H9 (cell line): ENCODE measurements at regions not wholly inside any gene's neighbourhood (a gene's known extent, or its start where the extent isn't known, plus 50 kb on each side); places are given as distances from the start of the nearest gene placed in this dataset.

Source experiments
- DNase-seq: peaks from one replicate; pipeline ENCODE4 v3.0.0-alpha.2; 2017
- H2AFZ ChIP-seq: one replicate; pipeline ENCODE4 v1.6.1; 2013; ENCODE audit warnings: mild to moderate bottlenecking, low read length, control low read depth, moderate library complexity
- H2AK5ac ChIP-seq: 2 replicates; pipeline ENCODE4 v1.6.1; 2013; ENCODE audit warnings: low read length, control low read depth, mixed read lengths; ENCODE audit not compliant: insufficient read length
- H2BK120ac ChIP-seq: one replicate; pipeline ENCODE4 v1.6.1; 2013; ENCODE audit warnings: low read depth, mild to moderate bottlenecking, low read length, control low read depth, inconsistent platforms; ENCODE audit not compliant: poor library complexity, severe bottlenecking
- H2BK12ac ChIP-seq: 2 replicates; pipeline ENCODE4 v1.6.1; 2013; ENCODE audit warnings: low read length, control low read depth, mixed read lengths, low read depth; ENCODE audit not compliant: insufficient read length
- H2BK15ac ChIP-seq: 2 replicates; pipeline ENCODE4 v1.6.1; 2013; ENCODE audit warnings: low read depth, low read length, control low read depth
- H2BK20ac ChIP-seq: one replicate; pipeline ENCODE4 v1.6.1; 2013; ENCODE audit warnings: low read depth, mild to moderate bottlenecking, low read length, control low read depth, inconsistent platforms; ENCODE audit not compliant: poor library complexity, severe bottlenecking
- H2BK5ac ChIP-seq: 2 replicates; pipeline ENCODE4 v1.6.1; 2013; ENCODE audit warnings: low read length, control low read depth, mixed read lengths; ENCODE audit not compliant: insufficient read length
- H3K14ac ChIP-seq: 2 replicates; pipeline ENCODE4 v1.6.1; 2013; ENCODE audit warnings: low read length, control low read depth; ENCODE audit not compliant: insufficient read depth
- H3K18ac ChIP-seq: 2 replicates; pipeline ENCODE4 v1.6.1; 2013; ENCODE audit warnings: low read depth, mild to moderate bottlenecking, mixed read lengths, low read length, control low read depth; ENCODE audit not compliant: insufficient read length
- H3K23ac ChIP-seq: 2 replicates; pipeline ENCODE4 v1.6.1; 2013; ENCODE audit warnings: low read length, control low read depth, mixed read lengths, low read depth; ENCODE audit not compliant: insufficient read length
- H3K23me2 ChIP-seq: 2 replicates; pipeline ENCODE4 v1.6.1; 2013; ENCODE audit warnings: low read depth, mild to moderate bottlenecking, mixed read lengths, low read length, control low read depth; ENCODE audit not compliant: insufficient read length, poor library complexity, severe bottlenecking
- H3K27ac ChIP-seq: 2 replicates; pipeline ENCODE4 v1.5.1; 2013; ENCODE audit warnings: low read length, control low read depth, mixed read lengths, low read depth; ENCODE audit not compliant: insufficient read length
- H3K27me3 ChIP-seq: 2 replicates; pipeline ENCODE4 v1.6.1; 2013; ENCODE audit warnings: low read length, control low read depth, inconsistent platforms; ENCODE audit not compliant: insufficient read depth
- H3K4ac ChIP-seq: 2 replicates; pipeline ENCODE4 v1.6.1; 2013; ENCODE audit warnings: low read depth, mild to moderate bottlenecking, control low read depth, inconsistent platforms, low read length, moderate library complexity
- H3K4me1 ChIP-seq: 2 replicates; pipeline ENCODE4 v1.6.1; 2013; ENCODE audit warnings: low read length, control low read depth, inconsistent platforms; ENCODE audit not compliant: insufficient read depth
- H3K4me2 ChIP-seq: 2 replicates; pipeline ENCODE4 v1.6.1; 2013; ENCODE audit warnings: low read length, control low read depth, mixed read lengths; ENCODE audit not compliant: insufficient read length, insufficient read depth
- H3K56ac ChIP-seq: 2 replicates; pipeline ENCODE4 v1.6.1; 2013; ENCODE audit warnings: low read depth, mild to moderate bottlenecking, mixed read lengths, low read length, control low read depth; ENCODE audit not compliant: insufficient read length
- H3K79me1 ChIP-seq: 2 replicates; pipeline ENCODE4 v1.6.1; 2013; ENCODE audit warnings: low read depth, mild to moderate bottlenecking, moderate library complexity, low read length, control low read depth, inconsistent platforms; ENCODE audit not compliant: insufficient read depth, poor library complexity, severe bottlenecking
- H3K79me2 ChIP-seq: 2 replicates; pipeline ENCODE4 v1.6.1; 2013; ENCODE audit warnings: low read length, control low read depth, inconsistent platforms; ENCODE audit not compliant: insufficient read depth
- H3K9ac ChIP-seq: 2 replicates; pipeline ENCODE4 v1.6.1; 2013; ENCODE audit warnings: low read length, control low read depth, mixed read lengths; ENCODE audit not compliant: insufficient read length; ENCODE audit errors: extremely low read depth
- H3K9me3 ChIP-seq: one replicate; pipeline ENCODE4 v1.6.1; 2013; ENCODE audit warnings: low read depth, low read length, inconsistent platforms; ENCODE audit not compliant: control insufficient read depth
- H3T11ph ChIP-seq: one replicate; pipeline ENCODE4 v1.6.1; 2013; ENCODE audit warnings: mild to moderate bottlenecking, low read length, control low read depth, inconsistent platforms
- H4K20me1 ChIP-seq: one replicate; pipeline ENCODE4 v1.6.1; 2013; ENCODE audit not compliant: control insufficient read depth, insufficient read length, insufficient read depth
- H4K5ac ChIP-seq: 2 replicates; pipeline ENCODE4 v1.6.1; 2013; ENCODE audit warnings: low read depth, mild to moderate bottlenecking, mixed read lengths, low read length, control low read depth; ENCODE audit not compliant: insufficient read length
- H4K8ac ChIP-seq: replicated peaks from 2 replicates; pipeline ENCODE4 v1.6.1; 2013; ENCODE audit warnings: low read length, control low read depth, mixed read lengths, low read depth; ENCODE audit not compliant: insufficient read length
- H4K91ac ChIP-seq: 2 replicates; pipeline ENCODE4 v1.6.1; 2013; ENCODE audit warnings: low read depth, mild to moderate bottlenecking, moderate library complexity, mixed read lengths, low read length, control low read depth; ENCODE audit not compliant: insufficient read length
- H3K27ac Mint-ChIP-seq, 3 experiments: 2 replicates in 2 of 3; 3 replicates in 1 of 3; pipeline ENCODE4 v1.8.0; 2020 to 2021; ENCODE audit warnings: mixed read lengths in 3 of 3, mild to moderate bottlenecking in 1 of 3, moderate library complexity in 1 of 3
- H3K27me3 Mint-ChIP-seq: 2 replicates; pipeline ENCODE4 v1.8.0; 2021; ENCODE audit warnings: low read depth, mild to moderate bottlenecking, moderate library complexity, mixed read lengths
- H3K36me3 Mint-ChIP-seq, 3 experiments: 2 replicates in 2 of 3; 3 replicates in 1 of 3; pipeline ENCODE4 v1.8.0; 2020 to 2021; ENCODE audit warnings: low read depth in 3 of 3, mixed read lengths in 3 of 3; ENCODE audit not compliant: insufficient read depth in 1 of 3
- H3K4me1 Mint-ChIP-seq, 2 experiments: 2 replicates each; pipeline ENCODE4 v1.8.0; 2020; ENCODE audit warnings: mixed read lengths in 2 of 2
- H3K4me3 Mint-ChIP-seq, 2 experiments: 2 replicates in 1 of 2; 3 replicates in 1 of 2; pipeline ENCODE4 v1.8.0; 2020 to 2021; ENCODE audit warnings: mild to moderate bottlenecking in 2 of 2, mixed read lengths in 2 of 2, moderate library complexity in 1 of 2
- H3K9me3 Mint-ChIP-seq, 2 experiments: 2 replicates in 1 of 2; 3 replicates in 1 of 2; pipeline ENCODE4 v1.8.0; 2020; ENCODE audit warnings: mild to moderate bottlenecking in 2 of 2, mixed read lengths in 2 of 2, moderate library complexity in 1 of 2
- WGBS: extraction: QIAGEN DNeasy Blood & Tissue Kit; methylation state at CpG from one replicate; pipeline ENCODE4 v1.1.7; 2013; ENCODE audit warnings: missing lambda C conversion rate, low lambda C conversion rate, mixed read lengths; ENCODE audit not compliant: insufficient read length; ENCODE audit errors: extremely low coverage; 5-methylcytosine and 5-hydroxymethylcytosine counted together
- TF ChIP-seq, protein P1 (sequence below): fragments of 200-600 bp; sonication (generic); conservative IDR thresholded peaks from 3 replicates; pipeline ENCODE4 v1.8.0; 2021; ENCODE audit warnings: antibody characterized with exemption, mild to moderate bottlenecking

DNA sequence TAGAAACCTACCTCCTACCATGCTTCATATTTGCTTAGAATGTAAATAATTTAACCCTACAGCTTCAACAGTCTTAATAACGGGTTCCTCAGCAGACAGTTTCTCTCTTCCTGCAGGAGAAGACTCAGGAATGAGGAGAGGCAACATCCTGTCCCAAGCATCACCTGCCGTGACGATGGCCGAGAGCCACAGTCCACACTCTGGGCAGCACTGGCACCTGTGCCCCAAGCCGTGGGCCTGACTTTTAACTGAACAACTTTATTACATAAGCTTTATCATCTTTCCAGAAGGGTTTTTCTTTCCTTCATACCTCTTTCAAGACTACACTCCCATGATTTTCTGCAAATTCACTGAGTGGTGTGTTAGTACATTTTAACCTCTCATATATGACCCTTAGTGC is 856.0 kb downstream of the GALR1 start:
- Mint-ChIP-seq H3K9me3 (peaks cover 15 to 18% of the 10 kb centered on the region in 2 experiments; a peak in 4 of 5 replicates), H3K27ac (no peak overlapping the region), H3K4me3 (no peak overlapping the region), H3K4me1 (peaks cover 0 to 3% of the 10 kb centered on the region in 2 experiments; a peak in 1 of 4 replicates), H3K36me3 (peaks cover 0 to 8% (median 6%) of the 10 kb centered on the region in 3 experiments; a peak in 6 of 7 replicates), H3K27me3 (peaks cover 4% of the 10 kb centered on the region)
- no peak overlapping the region for H2BK15ac ChIP-seq
- no peaks in the 10 kb centered on the region for H3K23me2 ChIP-seq
- no peak overlapping the region for H3K4ac ChIP-seq
- H4K8ac ChIP-seq, result no peak overlapping the region
- no peak overlapping the region for H3K23ac ChIP-seq
- no peak overlapping the region for H2BK5ac ChIP-seq
- H4K5ac ChIP-seq, result no peak overlapping the region
- H2AK5ac ChIP-seq, result no peak overlapping the region
- no peaks in the 10 kb centered on the region for H3K27me3 ChIP-seq
- no peaks in the 10 kb centered on the region for H3K79me1 ChIP-seq
- no peak overlapping the region for H4K91ac ChIP-seq
- no peak overlapping the region for H2BK12ac ChIP-seq
- no peak overlapping the region for H3T11ph ChIP-seq
- no peak overlapping the region for H2BK120ac ChIP-seq
- no peak overlapping the region for H3K4me2 ChIP-seq
- TF ChIP-seq, protein P1, sequence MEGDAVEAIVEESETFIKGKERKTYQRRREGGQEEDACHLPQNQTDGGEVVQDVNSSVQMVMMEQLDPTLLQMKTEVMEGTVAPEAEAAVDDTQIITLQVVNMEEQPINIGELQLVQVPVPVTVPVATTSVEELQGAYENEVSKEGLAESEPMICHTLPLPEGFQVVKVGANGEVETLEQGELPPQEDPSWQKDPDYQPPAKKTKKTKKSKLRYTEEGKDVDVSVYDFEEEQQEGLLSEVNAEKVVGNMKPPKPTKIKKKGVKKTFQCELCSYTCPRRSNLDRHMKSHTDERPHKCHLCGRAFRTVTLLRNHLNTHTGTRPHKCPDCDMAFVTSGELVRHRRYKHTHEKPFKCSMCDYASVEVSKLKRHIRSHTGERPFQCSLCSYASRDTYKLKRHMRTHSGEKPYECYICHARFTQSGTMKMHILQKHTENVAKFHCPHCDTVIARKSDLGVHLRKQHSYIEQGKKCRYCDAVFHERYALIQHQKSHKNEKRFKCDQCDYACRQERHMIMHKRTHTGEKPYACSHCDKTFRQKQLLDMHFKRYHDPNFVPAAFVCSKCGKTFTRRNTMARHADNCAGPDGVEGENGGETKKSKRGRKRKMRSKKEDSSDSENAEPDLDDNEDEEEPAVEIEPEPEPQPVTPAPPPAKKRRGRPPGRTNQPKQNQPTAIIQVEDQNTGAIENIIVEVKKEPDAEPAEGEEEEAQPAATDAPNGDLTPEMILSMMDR, result no peak
- H3K56ac ChIP-seq, result no peak overlapping the region
- no peak overlapping the region for H3K9ac ChIP-seq
- DNase-seq, result no peak
- H3K9me3 ChIP-seq, result no peaks in the 10 kb centered on the region
- H3K18ac ChIP-seq, result no peak overlapping the region
- no peak overlapping the region for H2BK20ac ChIP-seq
- no peaks in the 10 kb centered on the region for H4K20me1 ChIP-seq
- H3K79me2 ChIP-seq, result no peaks in the 10 kb centered on the region
- no CpG with 5 or more reads among the region's 5 CpGs for WGBS
- no peak overlapping the region for H3K27ac ChIP-seq
- H3K14ac ChIP-seq, result no peak overlapping the region
- no peak overlapping the region for H2AFZ ChIP-seq
- H3K4me1 ChIP-seq, result no peaks in the 10 kb centered on the region
